ENCODE measurements at regions not wholly inside any gene's neighbourhood (a gene's known extent, or its start where the extent isn't known, plus 50 kb on each side); places are given as distances from the start of the nearest gene placed in this dataset.

GRCh38 chr16:9599415-9600120 lies 508.1 kb downstream of the HAPSTR1 start:
- no peak for TF ChIP-seq POLR2A (IDR thresholded peaks at IDR 0.05; ENCODE audit: extremely low read depth, insufficient read length)
- no peak for TF ChIP-seq CTCF (IDR thresholded peaks at IDR 0.05; ENCODE audit: low read depth, low read length)

Data from NB4 (cell line).